ENCODE measurements at regions not wholly inside any gene's neighbourhood (a gene's known extent, or its start where the extent isn't known, plus 50 kb on each side); places are given as distances from the start of the nearest gene placed in this dataset.

DNA sequence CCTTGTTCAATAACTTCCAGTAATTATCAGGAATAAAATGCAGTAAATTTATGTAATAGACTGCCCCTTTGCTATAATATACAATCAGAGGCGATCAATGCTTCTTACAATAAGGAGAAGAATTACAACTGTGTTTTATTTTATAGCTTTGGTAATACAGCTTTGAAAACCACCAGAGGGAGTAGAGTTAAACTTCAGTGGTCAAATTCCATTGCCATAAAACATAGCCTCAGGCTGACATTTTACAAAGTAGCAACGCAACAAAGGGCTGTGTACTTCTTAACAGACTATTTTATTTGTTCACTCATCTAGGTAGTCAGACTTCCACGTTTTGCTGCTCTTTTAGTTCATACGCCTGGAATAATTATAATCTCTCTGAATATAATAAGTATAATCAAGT lies 58.5 kb downstream of the TEX13C start:
- Histone ChIP-seq H3K4me1 (ENCODE audit: insufficient read depth, low read length) (no peaks in the 10 kb centered on the region), H3K27me3 (ENCODE audit: insufficient read depth, low read length) (no peaks in the 10 kb centered on the region), H3K9ac (ENCODE audit: low read depth, low read length) (no peak overlapping the region), H3K9me3 (ENCODE audit: insufficient read depth, low read depth, low read length) (no peaks in the 10 kb centered on the region), H3K4me3 (ENCODE audit: low read length) (no peak overlapping the region), H3K36me3 (ENCODE audit: insufficient read depth, low read depth, low read length) (no peaks in the 10 kb centered on the region), H3K27ac (ENCODE audit: low read length) (no peak overlapping the region)

DNA sequence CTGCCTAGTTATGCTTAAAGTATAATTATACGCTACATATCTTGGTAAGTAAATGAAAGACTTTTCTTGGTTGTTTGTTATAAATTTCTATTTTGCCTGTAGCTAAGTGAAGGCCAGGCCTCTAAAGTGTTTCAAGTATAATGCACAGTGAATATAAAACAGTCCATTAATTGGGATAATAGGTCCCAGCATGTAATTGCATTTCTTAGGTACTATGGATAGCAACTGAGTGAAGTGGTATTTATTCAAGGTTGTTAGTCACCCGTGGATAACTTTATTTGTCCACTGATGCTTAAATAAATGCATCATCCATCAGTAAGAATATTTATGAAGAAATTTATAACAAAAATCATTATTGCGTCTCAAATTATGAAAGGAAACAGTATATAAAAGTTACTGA lies 59.1 kb downstream of the TEX13C start:
- H3K4me1 ChIP-seq (ENCODE audit: insufficient read depth, low read length) = no peaks in the 10 kb centered on the region
- no peak overlapping the region for H3K9ac ChIP-seq (ENCODE audit: low read depth, low read length)
- no peaks in the 10 kb centered on the region for H3K27me3 ChIP-seq (ENCODE audit: insufficient read depth, low read length)
- no peak overlapping the region for H3K27ac ChIP-seq (ENCODE audit: low read length)
- H3K9me3 ChIP-seq (ENCODE audit: insufficient read depth, low read depth, low read length) = no peaks in the 10 kb centered on the region
- H3K4me3 ChIP-seq (ENCODE audit: low read length) = no peak overlapping the region
- no peaks in the 10 kb centered on the region for H3K36me3 ChIP-seq (ENCODE audit: insufficient read depth, low read depth, low read length)

DNA sequence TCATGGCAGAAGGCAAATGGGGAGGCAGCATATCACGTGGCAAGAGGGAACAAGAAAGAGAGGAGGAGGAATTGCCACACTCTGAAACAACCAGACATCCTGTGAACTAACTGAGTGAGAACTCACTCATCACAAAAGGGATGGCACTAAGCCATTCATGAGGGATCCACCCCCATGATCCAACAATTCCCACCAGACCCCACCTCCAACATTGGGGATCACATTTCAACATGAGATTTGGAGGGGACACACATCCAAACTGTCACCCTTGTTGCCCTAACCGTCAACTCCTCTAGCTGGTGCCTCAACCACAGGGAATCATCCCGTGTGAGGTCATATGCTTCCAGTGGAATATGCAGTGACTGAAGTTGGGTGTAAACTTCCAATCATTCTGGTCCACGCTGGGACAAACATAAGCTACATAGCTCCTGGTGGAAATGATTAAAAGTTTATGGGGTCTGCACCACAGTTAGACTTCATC lies 62.5 kb downstream of the TEX13C start:
- Histone ChIP-seq H3K9ac (ENCODE audit: low read depth, low read length) (no peak overlapping the region), H3K4me1 (ENCODE audit: insufficient read depth, low read length) (no peaks in the 10 kb centered on the region), H3K27me3 (ENCODE audit: insufficient read depth, low read length) (no peaks in the 10 kb centered on the region), H3K4me3 (ENCODE audit: low read length) (no peak overlapping the region), H3K9me3 (ENCODE audit: insufficient read depth, low read depth, low read length) (no peaks in the 10 kb centered on the region), H3K27ac (ENCODE audit: low read length) (no peak overlapping the region), H3K36me3 (ENCODE audit: insufficient read depth, low read depth, low read length) (peaks cover 18% of the 10 kb centered on the region; the same call in 1 of the 2 replicates)

DNA sequence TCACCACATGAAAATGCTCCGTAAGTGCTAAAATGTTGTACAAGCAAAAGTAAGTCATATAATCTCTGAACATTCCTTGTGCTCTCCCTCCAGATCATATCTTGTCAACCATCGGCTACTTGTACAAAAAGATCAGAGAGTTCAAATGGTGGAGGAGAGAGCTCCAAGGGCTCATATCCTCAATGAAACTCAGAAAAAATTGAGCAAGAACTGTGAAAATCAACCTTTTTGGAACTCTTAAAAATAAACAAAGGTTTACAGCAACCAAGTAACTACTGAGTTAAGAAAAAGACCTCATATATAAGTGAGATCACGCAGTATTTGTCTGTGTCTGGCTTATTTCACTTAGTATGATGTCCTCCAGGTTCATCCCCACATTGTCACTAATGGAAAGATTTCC lies 63.2 kb downstream of the TEX13C start:
- Histone ChIP-seq H3K9ac (ENCODE audit: low read depth, low read length) (no peak overlapping the region), H3K9me3 (ENCODE audit: insufficient read depth, low read depth, low read length) (no peaks in the 10 kb centered on the region), H3K4me1 (ENCODE audit: insufficient read depth, low read length) (peaks cover 4% of the 10 kb centered on the region; the same call in 1 of the 2 replicates), H3K27me3 (ENCODE audit: insufficient read depth, low read length) (no peaks in the 10 kb centered on the region), H3K4me3 (ENCODE audit: low read length) (no peak overlapping the region), H3K27ac (ENCODE audit: low read length) (no peak overlapping the region), H3K36me3 (ENCODE audit: insufficient read depth, low read depth, low read length) (peaks cover 25% of the 10 kb centered on the region; the same call in 1 of the 2 replicates)

DNA sequence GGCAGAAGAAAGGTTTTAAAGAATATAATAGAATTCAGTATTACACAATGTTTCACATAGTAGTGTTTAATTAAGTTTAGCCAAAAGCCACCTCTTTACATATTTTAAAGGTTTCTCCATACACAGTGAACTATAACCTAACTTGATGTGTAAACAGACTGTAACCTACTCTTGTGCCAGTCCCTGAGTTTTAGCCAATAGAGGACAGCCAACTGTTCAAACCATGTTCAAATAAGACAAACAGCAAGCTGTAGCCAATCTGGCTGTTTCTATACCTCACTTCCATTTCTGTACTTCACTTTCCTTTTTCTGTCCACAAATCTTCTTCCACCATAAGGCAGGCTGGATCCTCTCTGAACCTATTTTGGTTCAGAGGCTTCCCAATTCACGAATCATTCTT lies 65.2 kb downstream of the TEX13C start:
- Histone ChIP-seq H3K36me3 (ENCODE audit: insufficient read depth, low read depth, low read length) (peaks cover 34% of the 10 kb centered on the region; the same call in 1 of the 2 replicates), H3K9ac (ENCODE audit: low read depth, low read length) (no peak overlapping the region), H3K4me1 (ENCODE audit: insufficient read depth, low read length) (peaks cover 4% of the 10 kb centered on the region; the same call in 1 of the 2 replicates), H3K27ac (ENCODE audit: low read length) (no peak overlapping the region), H3K9me3 (ENCODE audit: insufficient read depth, low read depth, low read length) (no peaks in the 10 kb centered on the region), H3K27me3 (ENCODE audit: insufficient read depth, low read length) (no peaks in the 10 kb centered on the region), H3K4me3 (ENCODE audit: low read length) (no peak overlapping the region)

DNA sequence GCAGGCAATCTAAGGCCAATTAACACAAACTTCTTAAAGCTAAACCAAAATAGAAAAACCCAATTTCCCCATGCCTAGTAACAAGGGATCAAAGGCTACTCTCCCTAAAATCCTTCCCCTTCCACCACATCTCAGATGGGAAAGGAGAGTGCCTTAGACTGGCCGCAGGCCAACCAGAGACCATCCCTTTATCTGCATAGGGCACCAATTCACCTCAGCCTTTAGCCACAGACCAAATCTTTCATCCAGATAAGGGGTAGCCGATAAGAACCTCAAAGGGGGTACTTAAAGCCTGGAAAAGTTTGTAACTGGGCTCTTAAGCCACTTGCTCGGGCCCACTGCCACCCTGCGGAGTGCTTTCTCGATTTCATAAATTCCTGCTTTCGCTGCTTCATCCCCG lies 68.3 kb downstream of the TEX13C start:
- Histone ChIP-seq H3K27me3 (ENCODE audit: insufficient read depth, low read length) (no peaks in the 10 kb centered on the region), H3K9me3 (ENCODE audit: insufficient read depth, low read depth, low read length) (no peaks in the 10 kb centered on the region), H3K36me3 (ENCODE audit: insufficient read depth, low read depth, low read length) (peaks cover 46% of the 10 kb centered on the region), H3K27ac (ENCODE audit: low read length) (no peak overlapping the region), H3K9ac (ENCODE audit: low read depth, low read length) (peak overlapping the region; percentile 41; the same call in 1 of the 2 replicates), H3K4me1 (ENCODE audit: insufficient read depth, low read length) (peaks cover 4% of the 10 kb centered on the region; the same call in 1 of the 2 replicates), H3K4me3 (ENCODE audit: low read length) (peak overlapping the region; percentile 56)

DNA sequence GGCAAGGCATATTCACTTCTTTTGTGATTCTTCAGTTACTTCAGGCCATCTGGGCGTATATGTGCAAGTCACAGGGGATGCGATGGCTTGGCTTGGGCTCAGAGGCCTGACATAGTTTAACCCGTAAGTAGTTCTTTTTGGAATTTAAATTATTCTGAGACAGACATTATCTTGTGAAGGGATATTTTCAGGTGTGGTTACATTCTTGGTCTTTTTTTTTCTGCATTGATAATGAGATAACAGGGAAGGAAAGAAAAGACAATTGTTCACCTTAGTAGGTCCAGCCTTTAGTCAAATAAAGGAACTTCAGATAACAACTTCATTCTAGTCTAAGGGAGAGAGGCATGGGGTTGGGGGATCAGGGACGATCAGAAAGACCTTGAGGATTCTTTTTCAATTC lies 74.8 kb downstream of the TEX13C start:
- no peaks in the 10 kb centered on the region for H3K9me3 ChIP-seq (ENCODE audit: insufficient read depth, low read depth, low read length)
- H3K9ac ChIP-seq (ENCODE audit: low read depth, low read length) = peak overlapping the region; percentile 83
- H3K4me3 ChIP-seq (ENCODE audit: low read length) = peak overlapping the region; percentile 79
- peaks cover 8% of the 10 kb centered on the region for H3K4me1 ChIP-seq (ENCODE audit: insufficient read depth, low read length)
- H3K27ac ChIP-seq (ENCODE audit: low read length) = peak overlapping the region; percentile 70
- H3K36me3 ChIP-seq (ENCODE audit: insufficient read depth, low read depth, low read length) = peaks cover 12% of the 10 kb centered on the region
- no peaks in the 10 kb centered on the region for H3K27me3 ChIP-seq (ENCODE audit: insufficient read depth, low read length)

DNA sequence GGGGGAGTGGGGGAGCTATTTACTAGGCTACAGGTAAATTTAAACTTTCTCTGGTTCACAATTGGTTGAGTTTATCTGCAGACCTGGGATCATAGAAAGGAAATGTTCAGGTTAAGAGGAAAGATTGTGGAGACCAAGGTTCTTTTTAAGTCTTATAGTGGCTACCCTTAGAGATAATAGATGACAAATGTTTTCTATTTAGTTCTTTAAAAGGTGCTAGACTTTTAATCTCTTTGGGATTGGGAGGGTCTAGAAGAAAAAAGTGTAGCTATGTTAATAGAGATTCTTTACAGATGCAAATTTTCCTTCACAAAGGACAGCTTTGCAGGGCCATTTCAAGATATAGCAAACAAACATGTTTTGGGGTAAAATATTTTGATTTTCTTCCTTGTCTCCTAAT lies 76.0 kb downstream of the TEX13C start:
- Histone ChIP-seq H3K27ac (ENCODE audit: low read length) (peak overlapping the region; percentile 70), H3K36me3 (ENCODE audit: insufficient read depth, low read depth, low read length) (peaks cover 9% of the 10 kb centered on the region), H3K4me1 (ENCODE audit: insufficient read depth, low read length) (peaks cover 8% of the 10 kb centered on the region), H3K9ac (ENCODE audit: low read depth, low read length) (peak overlapping the region; percentile 83; the same call in 1 of the 2 replicates), H3K27me3 (ENCODE audit: insufficient read depth, low read length) (no peaks in the 10 kb centered on the region), H3K9me3 (ENCODE audit: insufficient read depth, low read depth, low read length) (no peaks in the 10 kb centered on the region), H3K4me3 (ENCODE audit: low read length) (peak overlapping the region; percentile 79)

DNA sequence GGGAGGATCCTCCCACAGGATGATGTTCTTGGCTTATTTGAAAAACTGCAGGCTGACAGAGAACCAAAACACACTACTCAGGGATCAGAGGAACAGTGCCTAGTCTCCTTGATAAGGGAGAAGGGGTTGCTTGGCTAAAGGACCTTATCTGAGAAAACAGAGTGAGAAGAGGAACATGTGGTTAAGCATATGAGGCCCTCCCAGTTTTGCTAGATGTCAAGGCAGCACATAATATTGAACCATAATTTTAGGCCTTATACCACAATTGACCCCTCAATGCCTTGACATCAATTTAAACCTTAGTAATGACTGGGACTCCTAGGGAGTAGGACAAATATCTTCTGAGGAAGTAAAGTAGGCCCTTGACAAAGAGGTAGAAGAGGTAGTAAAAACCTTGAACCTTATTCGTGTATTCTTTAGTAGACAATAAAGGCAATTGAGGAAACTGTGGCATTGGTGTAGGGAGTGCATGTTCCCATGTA lies 79.3 kb downstream of the TEX13C start:
- no peak overlapping the region for H3K27ac ChIP-seq (ENCODE audit: low read length)
- no peaks in the 10 kb centered on the region for H3K9me3 ChIP-seq (ENCODE audit: insufficient read depth, low read depth, low read length)
- peaks cover 8% of the 10 kb centered on the region for H3K4me1 ChIP-seq (ENCODE audit: insufficient read depth, low read length)
- no peak overlapping the region for H3K4me3 ChIP-seq (ENCODE audit: low read length)
- H3K9ac ChIP-seq (ENCODE audit: low read depth, low read length) = no peak overlapping the region
- H3K36me3 ChIP-seq (ENCODE audit: insufficient read depth, low read depth, low read length) = no peaks in the 10 kb centered on the region
- H3K27me3 ChIP-seq (ENCODE audit: insufficient read depth, low read length) = no peaks in the 10 kb centered on the region

DNA sequence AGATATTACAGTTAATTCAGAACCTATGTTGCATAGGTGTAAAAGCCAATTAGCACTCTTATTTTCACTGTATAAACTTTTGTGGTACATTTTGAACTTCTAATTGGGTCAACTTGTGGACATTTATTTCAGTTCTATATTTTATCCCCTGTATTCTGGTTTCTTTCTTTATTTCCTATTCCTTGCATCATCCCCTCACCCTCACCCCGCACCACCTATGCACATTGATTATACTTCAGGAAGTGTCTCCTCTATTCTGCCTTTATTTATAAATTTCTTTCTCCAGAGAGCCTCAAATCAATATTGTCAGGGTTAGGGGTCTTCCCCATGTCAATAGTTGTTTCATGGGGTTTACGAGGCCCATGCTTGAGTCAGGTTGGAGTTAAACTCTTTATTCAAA lies 83.1 kb downstream of the TEX13C start:
- no peaks in the 10 kb centered on the region for H3K9me3 ChIP-seq (ENCODE audit: insufficient read depth, low read depth, low read length)
- H3K4me1 ChIP-seq (ENCODE audit: insufficient read depth, low read length) = peaks cover 2% of the 10 kb centered on the region
- no peak overlapping the region for H3K27ac ChIP-seq (ENCODE audit: low read length)
- no peak overlapping the region for H3K4me3 ChIP-seq (ENCODE audit: low read length)
- H3K27me3 ChIP-seq (ENCODE audit: insufficient read depth, low read length) = no peaks in the 10 kb centered on the region
- H3K9ac ChIP-seq (ENCODE audit: low read depth, low read length) = no peak overlapping the region
- no peaks in the 10 kb centered on the region for H3K36me3 ChIP-seq (ENCODE audit: insufficient read depth, low read depth, low read length)

DNA sequence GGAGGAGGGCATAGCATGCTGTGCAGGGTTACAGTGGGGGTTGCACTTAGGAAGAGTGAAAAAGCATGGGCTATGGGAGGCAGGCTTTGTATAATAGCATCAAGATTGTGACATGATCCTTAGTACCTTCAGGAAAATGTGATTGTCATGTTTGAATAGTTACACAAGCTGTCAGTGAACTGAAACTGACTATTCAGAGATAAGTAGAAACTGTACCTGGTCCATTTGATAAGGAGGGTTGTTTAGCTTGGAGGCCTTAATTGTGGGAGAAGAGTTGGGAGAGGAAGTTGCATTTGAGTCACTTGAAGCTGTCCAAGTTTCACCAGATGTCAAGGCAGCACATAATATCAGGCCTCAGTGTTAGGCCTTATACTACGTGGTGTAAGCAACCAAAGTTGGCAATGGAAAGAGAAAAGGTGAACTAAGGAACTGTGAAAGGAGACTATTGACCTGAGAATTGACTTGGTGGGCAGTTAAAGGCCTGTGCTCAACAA lies 85.0 kb downstream of the TEX13C start:
- no peaks in the 10 kb centered on the region for H3K27me3 ChIP-seq (ENCODE audit: insufficient read depth, low read length)
- H3K9ac ChIP-seq (ENCODE audit: low read depth, low read length) = no peak overlapping the region
- H3K36me3 ChIP-seq (ENCODE audit: insufficient read depth, low read depth, low read length) = no peaks in the 10 kb centered on the region
- no peak overlapping the region for H3K4me3 ChIP-seq (ENCODE audit: low read length)
- H3K27ac ChIP-seq (ENCODE audit: low read length) = no peak overlapping the region
- H3K9me3 ChIP-seq (ENCODE audit: insufficient read depth, low read depth, low read length) = no peaks in the 10 kb centered on the region
- H3K4me1 ChIP-seq (ENCODE audit: insufficient read depth, low read length) = no peaks in the 10 kb centered on the region

DNA sequence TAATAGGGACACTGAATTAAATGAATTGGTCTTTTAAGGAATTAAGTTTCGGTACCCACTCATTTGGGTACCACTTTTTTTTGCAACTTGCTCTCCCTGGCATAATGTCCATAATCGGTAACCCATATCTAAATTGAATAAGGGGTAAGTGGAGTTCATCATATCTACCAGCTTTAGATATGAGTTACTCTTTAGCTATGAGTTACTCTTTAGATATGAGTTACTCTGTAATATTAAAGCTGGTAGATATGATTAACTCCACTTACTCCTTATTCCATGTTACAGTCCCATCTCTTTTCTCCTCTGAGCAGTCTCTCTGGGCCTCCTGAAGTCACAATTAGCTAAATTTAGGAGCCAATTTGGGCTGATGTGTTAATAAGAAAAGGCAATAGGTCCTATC lies 85.7 kb downstream of the TEX13C start:
- Histone ChIP-seq H3K4me1 (ENCODE audit: insufficient read depth, low read length) (no peaks in the 10 kb centered on the region), H3K36me3 (ENCODE audit: insufficient read depth, low read depth, low read length) (no peaks in the 10 kb centered on the region), H3K4me3 (ENCODE audit: low read length) (no peak overlapping the region), H3K27ac (ENCODE audit: low read length) (no peak overlapping the region), H3K9ac (ENCODE audit: low read depth, low read length) (no peak overlapping the region), H3K27me3 (ENCODE audit: insufficient read depth, low read length) (no peaks in the 10 kb centered on the region), H3K9me3 (ENCODE audit: insufficient read depth, low read depth, low read length) (no peaks in the 10 kb centered on the region)
